ENCODE measurements at regions not wholly inside any gene's neighbourhood (a gene's known extent, or its start where the extent isn't known, plus 50 kb on each side); places are given as distances from the start of the nearest gene placed in this dataset.

DNA sequence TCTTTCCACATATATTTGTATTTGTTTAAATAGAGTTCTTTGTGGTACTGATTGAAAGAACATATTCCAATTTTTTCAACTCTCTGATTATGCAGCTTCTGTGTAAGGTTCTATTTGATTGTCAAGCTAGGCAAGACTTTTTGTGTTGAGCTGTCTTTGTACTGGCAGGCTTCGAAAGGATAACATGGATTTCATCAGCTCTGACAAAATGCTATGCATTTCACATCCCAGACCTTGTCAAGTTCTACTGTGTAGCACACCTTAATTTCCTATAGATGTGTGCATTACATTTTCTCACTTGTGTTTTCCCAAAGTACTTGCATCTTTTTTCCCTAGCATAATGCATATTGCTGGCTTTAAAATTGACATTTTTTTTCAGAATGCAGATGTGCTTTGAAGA is 555.0 kb upstream of the GYPC start:
- no peak overlapping the region for H3K27ac ChIP-seq
- 93 to 95% methylated on average over 1 of the region's 1 CpG for WGBS, 2 donors
- DNase-seq: no peak
- H3K4me1 ChIP-seq: no peaks in the 10 kb centered on the region
- intact Hi-C loops (cut with DNase I): no loop called here
- no peaks in the 10 kb centered on the region for H3K9me3 ChIP-seq
- H3K36me3 ChIP-seq: no peaks in the 10 kb centered on the region
- H3K4me3 ChIP-seq (replicated peaks in 1 of 3): no peak overlapping the region
- TF ChIP-seq POLR2A (IDR thresholded peaks at IDR 0.05): no peak
- TF ChIP-seq CTCF (IDR thresholded peaks at IDR 0.05): no peak
- no peaks in the 10 kb centered on the region for H3K27me3 ChIP-seq

- no peaks in the 10 kb centered on the region for H3K9me3 ChIP-seq
- no peaks in the 10 kb centered on the region for H3K36me3 ChIP-seq
- H3K4me3 ChIP-seq (replicated peaks in 1 of 3): no peak overlapping the region
- no peaks in the 10 kb centered on the region for H3K27me3 ChIP-seq
- no peak for DNase-seq
- 77 to 87% methylated on average over 3 of the region's 3 CpGs for WGBS, 2 donors
- intact Hi-C loops (cut with DNase I): no loop called here
- H3K4me1 ChIP-seq: no peaks in the 10 kb centered on the region
- no peak overlapping the region for H3K27ac ChIP-seq
- no peak for TF ChIP-seq POLR2A (IDR thresholded peaks at IDR 0.05)
- TF ChIP-seq CTCF (IDR thresholded peaks at IDR 0.05): no peak
Observed at GRCh38 chr2:126106006-126106405, 550.0 kb upstream of the GYPC start.

GRCh38 chr2:126107883-126108282 is 548.1 kb upstream of the GYPC start:
- no peak for DNase-seq
- Histone ChIP-seq H3K36me3 (no peaks in the 10 kb centered on the region), H3K27ac (no peak overlapping the region), H3K9me3 (no peaks in the 10 kb centered on the region), H3K4me1 (no peaks in the 10 kb centered on the region), H3K27me3 (no peaks in the 10 kb centered on the region), H3K4me3 (replicated peaks in 1 of 3) (no peak overlapping the region)
- 47 to 100% methylated on average over 1 of the region's 1 CpG for WGBS, 2 donors
- TF ChIP-seq POLR2A (IDR thresholded peaks at IDR 0.05) (no peak), CTCF (IDR thresholded peaks at IDR 0.05) (no peak)
- intact Hi-C loops (cut with DNase I): no loop called here

GRCh38 chr2:126115975-126116374 is 540.0 kb upstream of the GYPC start:
- intact Hi-C loops (cut with DNase I): no loop called here
- no peak overlapping the region for H3K27ac ChIP-seq
- no peak for TF ChIP-seq POLR2A (IDR thresholded peaks at IDR 0.05)
- no peak for TF ChIP-seq CTCF (IDR thresholded peaks at IDR 0.05)
- no peaks in the 10 kb centered on the region for H3K36me3 ChIP-seq
- WGBS, 2 donors: 90 to 91% methylated on average over 2 of the region's 2 CpGs
- DNase-seq: no peak
- no peaks in the 10 kb centered on the region for H3K4me1 ChIP-seq
- H3K9me3 ChIP-seq: no peaks in the 10 kb centered on the region
- no peak overlapping the region for H3K4me3 ChIP-seq (replicated peaks in 1 of 3)
- no peaks in the 10 kb centered on the region for H3K27me3 ChIP-seq

DNA sequence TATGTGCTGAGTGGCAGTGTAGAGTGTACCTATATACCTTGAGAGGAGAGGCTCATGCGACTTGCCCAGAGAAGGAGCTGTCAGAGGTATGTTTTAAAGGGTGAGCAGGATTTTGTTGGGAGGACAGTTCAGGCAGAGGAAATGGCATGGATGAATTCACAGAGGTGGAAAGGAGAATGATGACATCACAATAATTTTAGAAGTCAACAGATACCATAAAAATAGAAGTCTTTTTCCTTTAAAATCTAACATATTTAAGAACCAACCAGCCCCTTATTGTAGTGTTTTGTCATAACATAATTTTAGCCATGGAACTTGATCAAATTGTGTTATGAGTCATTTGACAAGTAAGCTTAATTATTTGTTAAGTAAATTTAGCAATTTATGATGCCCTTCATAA is 538.1 kb upstream of the GYPC start:
- Histone ChIP-seq H3K36me3 (no peaks in the 10 kb centered on the region), H3K4me3 (replicated peaks in 1 of 3) (no peak overlapping the region), H3K27me3 (no peaks in the 10 kb centered on the region), H3K4me1 (no peaks in the 10 kb centered on the region), H3K27ac (no peak overlapping the region), H3K9me3 (no peaks in the 10 kb centered on the region)
- intact Hi-C loops (cut with DNase I): no loop called here
- no peak for DNase-seq
- 35 to 67% methylated on average over 1 of the region's 1 CpG for WGBS, 2 donors
- TF ChIP-seq CTCF (IDR thresholded peaks at IDR 0.05) (no peak), POLR2A (IDR thresholded peaks at IDR 0.05) (no peak)
